ENCODE measurements at regions not wholly inside any gene's neighbourhood (a gene's known extent, or its start where the extent isn't known, plus 50 kb on each side); places are given as distances from the start of the nearest gene placed in this dataset.
"Not testable (repeated sequence)": the region's sequence is repeated elsewhere in the genome, so short reads cannot be mapped to it uniquely, and the experiment has no call there.

DNA sequence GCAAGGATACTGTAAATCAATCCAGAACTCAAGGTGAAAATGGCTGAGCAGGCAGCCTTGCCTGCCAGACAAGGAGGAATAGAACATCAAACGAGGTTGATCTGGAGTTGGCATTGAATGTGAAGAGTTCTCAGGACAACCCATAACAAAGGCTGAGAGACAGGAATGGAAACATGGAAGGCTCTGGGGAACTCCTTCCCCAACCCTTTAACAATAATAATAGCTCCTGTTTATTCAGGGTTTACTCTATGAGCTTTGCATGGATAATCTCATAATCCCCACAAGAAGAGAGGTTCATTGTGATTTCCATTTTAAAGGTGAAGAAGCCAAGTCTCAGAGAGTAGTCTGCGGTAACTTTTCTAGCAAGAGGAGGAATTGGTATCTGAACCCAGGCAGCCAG lies 151.7 kb downstream of the SOD2 start:
- Mint-ChIP-seq H3K36me3 (ENCODE audit: low read depth) (no peaks in the 10 kb centered on the region), H3K4me1 (peaks cover 7% of the 10 kb centered on the region), H3K9me3 (peaks cover 4% of the 10 kb centered on the region), H3K27me3 (ENCODE audit: low read depth) (peaks cover 20% of the 10 kb centered on the region), H3K4me3 (no peak overlapping the region), H3K27ac (no peak overlapping the region)
- TF ChIP-seq, protein P1, sequence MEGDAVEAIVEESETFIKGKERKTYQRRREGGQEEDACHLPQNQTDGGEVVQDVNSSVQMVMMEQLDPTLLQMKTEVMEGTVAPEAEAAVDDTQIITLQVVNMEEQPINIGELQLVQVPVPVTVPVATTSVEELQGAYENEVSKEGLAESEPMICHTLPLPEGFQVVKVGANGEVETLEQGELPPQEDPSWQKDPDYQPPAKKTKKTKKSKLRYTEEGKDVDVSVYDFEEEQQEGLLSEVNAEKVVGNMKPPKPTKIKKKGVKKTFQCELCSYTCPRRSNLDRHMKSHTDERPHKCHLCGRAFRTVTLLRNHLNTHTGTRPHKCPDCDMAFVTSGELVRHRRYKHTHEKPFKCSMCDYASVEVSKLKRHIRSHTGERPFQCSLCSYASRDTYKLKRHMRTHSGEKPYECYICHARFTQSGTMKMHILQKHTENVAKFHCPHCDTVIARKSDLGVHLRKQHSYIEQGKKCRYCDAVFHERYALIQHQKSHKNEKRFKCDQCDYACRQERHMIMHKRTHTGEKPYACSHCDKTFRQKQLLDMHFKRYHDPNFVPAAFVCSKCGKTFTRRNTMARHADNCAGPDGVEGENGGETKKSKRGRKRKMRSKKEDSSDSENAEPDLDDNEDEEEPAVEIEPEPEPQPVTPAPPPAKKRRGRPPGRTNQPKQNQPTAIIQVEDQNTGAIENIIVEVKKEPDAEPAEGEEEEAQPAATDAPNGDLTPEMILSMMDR (IDR thresholded peaks at IDR 0.05; ENCODE audit: unreplicated experiment in 3 of 3) = no peak

DNA sequence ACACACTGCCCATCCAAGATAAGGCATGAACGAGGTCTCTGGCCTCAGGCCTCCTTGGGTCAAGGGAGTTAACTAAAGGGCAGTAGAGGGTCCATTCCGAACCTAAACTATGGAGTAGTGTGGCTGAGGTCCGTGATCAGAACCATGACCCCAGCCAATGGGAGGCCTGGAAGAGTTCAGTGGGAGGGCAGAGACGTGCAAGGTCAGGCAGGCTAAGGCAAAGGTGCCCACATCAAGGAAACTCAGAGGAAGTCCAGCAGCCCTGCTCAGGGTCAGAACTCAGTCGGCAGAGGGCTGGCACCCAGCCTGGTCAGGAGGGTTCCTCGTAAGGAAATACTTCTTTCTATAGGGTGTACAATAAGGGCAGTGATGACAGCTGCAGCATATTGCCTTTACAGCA lies 152.2 kb downstream of the SOD2 start:
- H3K9me3 Mint-ChIP-seq = peaks cover 4% of the 10 kb centered on the region
- TF ChIP-seq, protein P1 (IDR thresholded peaks at IDR 0.05; ENCODE audit: unreplicated experiment in 3 of 3) = no peak
- H3K4me1 Mint-ChIP-seq = peaks cover 7% of the 10 kb centered on the region
- H3K27me3 Mint-ChIP-seq (ENCODE audit: low read depth) = peaks cover 20% of the 10 kb centered on the region
- no peaks in the 10 kb centered on the region for H3K36me3 Mint-ChIP-seq (ENCODE audit: low read depth)
- H3K4me3 Mint-ChIP-seq = no peak overlapping the region
- no peak overlapping the region for H3K27ac Mint-ChIP-seq

DNA sequence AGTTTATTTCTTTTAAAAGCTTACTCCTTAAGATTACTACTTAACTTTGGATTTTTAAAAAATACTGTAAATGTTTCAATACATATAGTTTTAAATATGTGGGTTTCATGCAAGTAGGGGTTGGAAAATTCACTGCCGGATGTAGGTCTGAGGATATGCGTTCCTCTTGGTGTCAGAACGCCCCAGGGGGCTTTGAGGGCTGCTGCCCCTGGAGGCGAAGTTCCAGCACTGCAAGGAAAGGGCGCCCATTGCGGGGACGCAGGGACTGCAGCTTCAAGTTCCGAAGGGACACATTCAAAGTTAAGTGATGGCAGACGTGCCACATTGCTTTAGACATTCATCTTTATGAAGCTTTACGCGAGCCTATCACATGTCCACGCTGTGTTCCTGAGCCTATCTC lies 152.9 kb downstream of the SOD2 start:
- no peaks in the 10 kb centered on the region for H3K36me3 Mint-ChIP-seq (ENCODE audit: low read depth)
- peaks cover 20% of the 10 kb centered on the region for H3K27me3 Mint-ChIP-seq (ENCODE audit: low read depth)
- peaks cover 7% of the 10 kb centered on the region for H3K4me1 Mint-ChIP-seq
- no peak overlapping the region for H3K4me3 Mint-ChIP-seq
- no peak overlapping the region for H3K27ac Mint-ChIP-seq
- H3K9me3 Mint-ChIP-seq = peaks cover 4% of the 10 kb centered on the region
- TF ChIP-seq, protein P1 (IDR thresholded peaks at IDR 0.05; ENCODE audit: unreplicated experiment in 3 of 3) = no peak

DNA sequence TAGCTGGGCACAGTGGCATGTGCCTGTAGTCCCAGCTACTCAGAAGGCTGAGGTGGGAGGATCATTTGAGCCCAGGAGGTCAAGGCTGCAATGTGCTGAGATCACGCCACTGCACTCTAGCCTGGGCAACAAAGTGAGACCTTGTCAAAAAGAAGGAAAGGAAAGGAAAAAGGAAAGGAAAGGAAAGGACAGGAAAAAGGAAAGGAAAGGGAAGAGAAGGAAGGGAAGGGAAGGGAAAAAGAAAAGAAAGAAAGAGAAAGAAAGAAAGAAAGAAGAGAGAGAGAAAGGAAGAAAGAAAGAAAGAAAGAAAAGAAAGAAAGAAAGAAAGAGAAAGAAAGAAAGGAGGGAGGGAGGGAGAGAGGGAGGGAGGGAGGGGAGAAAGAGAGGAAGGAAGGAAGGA lies 155.0 kb downstream of the SOD2 start:
- not testable (repeated sequence) for H3K36me3 Mint-ChIP-seq (ENCODE audit: low read depth); H3K27ac Mint-ChIP-seq; H3K9me3 Mint-ChIP-seq; H3K4me3 Mint-ChIP-seq; H3K4me1 Mint-ChIP-seq
- peaks cover 12% of the 10 kb centered on the region for H3K27me3 Mint-ChIP-seq (ENCODE audit: low read depth)

DNA sequence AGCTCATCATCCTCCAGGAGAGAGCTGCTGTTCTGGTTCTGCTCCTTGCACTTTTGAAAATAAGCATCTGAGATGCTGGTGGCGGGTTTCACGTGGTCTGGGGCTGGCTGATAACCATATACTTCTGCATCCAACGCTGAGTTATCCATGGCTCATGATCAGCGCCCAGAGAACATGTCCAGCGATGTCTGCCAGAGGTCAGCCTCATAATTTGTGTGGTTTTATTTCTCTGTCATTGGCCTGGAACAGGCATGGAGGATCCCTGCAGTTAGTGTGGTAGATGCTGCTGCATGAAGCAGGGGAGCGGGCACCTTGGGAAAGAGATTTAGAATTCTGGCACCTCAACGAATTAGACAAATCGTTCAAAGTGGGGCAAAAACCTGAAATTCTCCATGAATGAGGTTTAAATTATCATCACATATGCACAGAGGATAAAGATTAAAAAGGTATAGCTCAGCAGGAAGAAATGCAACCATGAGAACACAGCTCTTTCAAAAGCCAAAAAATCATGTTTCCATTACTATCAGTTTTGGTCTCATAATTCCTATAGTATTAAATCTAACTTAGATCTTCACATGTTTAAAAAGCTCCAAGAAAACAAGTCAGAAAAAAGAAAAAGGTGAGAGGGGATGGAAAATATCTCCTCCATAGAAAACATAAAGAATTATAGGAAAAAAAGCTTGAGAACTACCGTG lies 157.2 kb downstream of the SOD2 start:
- Mint-ChIP-seq H3K27me3 (ENCODE audit: low read depth) (peaks cover 10% of the 10 kb centered on the region), H3K4me3 (no peak overlapping the region), H3K36me3 (ENCODE audit: low read depth) (no peaks in the 10 kb centered on the region), H3K4me1 (peaks cover under 1% of the 10 kb centered on the region), H3K9me3 (no peaks in the 10 kb centered on the region), H3K27ac (peak overlapping the region in 2 of 3 experiments; percentile 41 to 63)
- TF ChIP-seq, protein P1 (IDR thresholded peaks at IDR 0.05; ENCODE audit: unreplicated experiment in 3 of 3) = no peak

DNA sequence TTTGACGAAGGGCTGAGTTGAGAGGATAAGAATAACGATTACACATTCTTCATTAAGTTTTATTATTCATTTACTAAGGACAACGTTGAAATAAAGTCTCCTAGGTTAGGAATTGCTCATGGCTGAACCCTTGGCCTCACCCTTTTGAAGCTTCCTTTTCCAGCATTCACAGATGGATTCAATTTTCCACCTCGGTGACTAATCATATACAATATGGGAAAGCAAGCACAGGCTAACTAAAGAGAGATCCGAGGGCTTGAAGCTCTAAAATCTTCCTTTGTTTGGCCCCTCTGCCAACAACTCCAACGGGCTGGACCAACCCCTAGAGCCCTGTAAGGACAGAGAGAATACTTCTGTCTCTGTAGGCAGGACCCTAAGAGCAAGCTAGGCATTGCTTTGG lies 159.5 kb downstream of the SOD2 start:
- Mint-ChIP-seq H3K27ac (no peak overlapping the region), H3K9me3 (no peaks in the 10 kb centered on the region), H3K36me3 (ENCODE audit: low read depth) (no peaks in the 10 kb centered on the region), H3K27me3 (ENCODE audit: low read depth) (peaks cover 12% of the 10 kb centered on the region), H3K4me1 (no peaks in the 10 kb centered on the region), H3K4me3 (no peak overlapping the region)
- TF ChIP-seq, protein P1 (IDR thresholded peaks at IDR 0.05; ENCODE audit: unreplicated experiment in 3 of 3) = no peak
